NCI-H1436 (cell line): ENCODE measurements at regions not wholly inside any gene's neighbourhood (a gene's known extent, or its start where the extent isn't known, plus 50 kb on each side); places are given as distances from the start of the nearest gene placed in this dataset.
"Not testable (repeated sequence)": the region's sequence is repeated elsewhere in the genome, so short reads cannot be mapped to it uniquely, and the experiment has no call there.

ENCODE experiments used
- DNase-seq: peaks from one replicate; lab custom pipeline; 2025; lab: John Stamatoyannopoulos, UW

DNA sequence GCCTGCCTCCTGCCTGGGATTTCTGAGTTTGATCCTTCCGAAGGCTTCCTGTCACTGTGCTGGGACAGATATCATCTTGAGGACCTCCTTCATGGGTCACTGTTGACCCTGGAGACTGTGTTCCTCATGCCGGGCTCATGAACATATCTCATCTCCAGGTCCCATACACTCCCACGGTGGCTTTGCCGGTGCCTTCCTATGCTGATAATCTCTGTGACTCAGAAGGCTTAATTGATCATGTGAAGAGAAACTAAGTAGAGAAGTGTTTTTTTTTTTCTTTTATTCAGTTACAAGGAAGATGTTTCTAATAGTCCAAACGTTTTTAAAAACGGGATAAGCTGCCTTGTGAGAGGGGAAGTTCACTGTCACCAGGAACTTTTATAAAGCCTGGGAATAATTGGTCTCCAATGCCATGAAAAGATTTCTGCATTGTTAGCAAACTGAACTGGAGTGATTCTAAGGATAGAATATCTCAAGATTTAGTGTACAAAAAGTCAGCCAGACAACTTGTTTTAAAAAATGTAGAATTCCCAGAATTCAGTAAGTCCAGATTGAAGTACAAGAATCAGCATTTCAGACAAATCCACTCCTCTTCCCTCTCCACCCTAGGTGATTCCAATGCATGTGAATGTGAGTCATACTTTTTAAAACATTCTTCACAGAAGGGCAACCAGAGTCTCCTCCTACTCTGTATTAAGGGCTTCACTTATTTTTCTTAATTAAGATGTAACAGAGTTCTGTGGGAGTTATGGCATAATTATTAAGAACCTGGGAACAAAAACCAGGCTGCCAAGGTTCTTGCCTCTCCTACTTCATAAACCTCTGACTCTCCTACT lies 139.8 kb upstream of the LGR5 start:
- DNase-seq: no peak

DNA sequence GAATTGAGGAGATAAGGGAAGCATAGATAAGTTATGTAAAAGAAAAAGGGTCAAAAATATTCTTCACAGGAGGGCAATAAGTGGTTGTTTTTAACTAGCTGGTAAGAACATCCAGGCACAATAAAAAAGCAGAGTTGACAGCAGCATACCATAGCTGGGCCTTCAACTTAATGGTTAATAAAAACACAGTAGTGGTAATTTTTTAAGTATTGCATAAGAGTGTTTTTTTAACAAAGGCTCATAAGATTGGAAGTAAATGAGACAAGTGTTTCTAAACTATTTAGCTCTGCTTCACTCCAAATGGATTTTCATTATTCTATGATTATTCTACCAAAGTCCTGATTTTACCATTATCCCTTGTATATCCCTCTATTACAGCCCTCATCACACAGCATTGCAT lies 140.1 kb upstream of the TSPAN8 start:
- no peak for DNase-seq

DNA sequence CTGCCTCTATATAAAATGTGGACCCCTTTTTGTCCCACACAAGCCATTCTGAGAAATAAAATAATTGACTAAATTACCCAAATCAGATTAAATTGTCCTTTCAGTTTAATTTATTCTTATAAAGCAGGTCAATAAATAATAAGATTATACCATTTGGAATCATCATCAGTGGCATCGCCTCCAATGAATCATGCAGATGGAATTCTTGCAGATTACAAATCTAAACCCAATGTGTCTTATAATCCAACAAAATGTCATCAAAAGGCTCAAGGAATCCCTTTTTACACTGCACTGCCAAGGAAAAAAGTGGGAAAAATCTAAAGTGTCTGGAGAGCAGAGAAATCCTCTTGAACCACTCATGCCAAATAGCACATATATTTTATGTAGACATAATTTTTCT lies 138.2 kb upstream of the TSPAN8 start:
- no peak for DNase-seq

DNA sequence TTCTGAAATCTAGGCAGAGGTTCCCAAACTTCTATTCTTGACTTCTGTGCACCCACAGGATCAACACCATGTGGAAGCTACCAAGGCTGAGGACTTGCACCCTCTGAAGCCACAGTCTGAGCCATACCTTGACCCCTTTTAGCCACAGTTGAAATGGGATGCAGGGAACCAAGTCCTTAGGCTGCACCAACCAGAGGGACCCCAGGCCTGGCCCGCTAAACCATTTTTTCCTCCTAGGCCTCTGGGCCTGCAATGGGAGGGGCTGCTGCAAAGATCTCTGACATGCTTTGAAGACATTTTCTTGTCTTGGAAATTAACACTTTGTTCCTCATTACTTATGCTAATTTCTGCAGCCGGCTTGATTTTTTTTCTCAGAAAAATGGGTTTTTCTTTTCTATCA lies 133.9 kb upstream of the TSPAN8 start:
- DNase-seq: no peak

DNA sequence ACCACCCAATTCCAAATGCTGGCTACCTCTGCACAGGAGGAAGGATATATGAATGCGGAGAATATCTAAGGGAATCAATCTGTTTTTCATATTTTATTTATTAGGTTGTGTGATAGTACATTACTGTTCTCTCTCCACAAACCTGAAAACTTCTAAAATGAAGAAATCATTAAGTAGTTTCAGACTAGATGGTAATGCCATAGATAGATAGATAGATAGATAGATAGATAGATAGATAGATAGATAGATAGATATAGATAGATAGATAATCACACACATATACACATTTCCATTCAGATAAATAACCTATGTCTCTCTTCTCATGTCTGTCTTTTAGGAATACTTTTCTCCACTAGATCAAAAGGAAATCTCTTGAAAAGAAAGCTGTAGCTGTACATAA lies 126.1 kb upstream of the TSPAN8 start:
- DNase-seq: no peak

DNA sequence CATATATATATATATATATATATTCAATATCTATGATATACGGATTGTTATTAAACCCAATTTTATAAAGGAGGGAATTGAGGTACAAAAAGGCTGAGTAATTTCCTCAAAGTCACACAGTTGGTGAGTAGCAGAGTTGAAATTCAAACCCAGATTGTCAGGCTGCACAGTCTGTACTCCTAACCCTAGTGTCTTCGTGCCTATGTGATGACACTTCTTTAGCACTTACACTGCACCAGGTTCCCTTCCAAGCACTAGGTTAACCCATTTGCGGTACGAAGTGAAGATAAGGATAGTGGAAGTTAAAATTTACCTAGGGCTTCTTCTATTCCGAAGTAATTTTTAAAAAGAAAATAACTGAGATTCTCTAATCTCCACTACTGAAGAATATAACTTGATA lies 125.1 kb upstream of the TSPAN8 start:
- no peak for DNase-seq

DNA sequence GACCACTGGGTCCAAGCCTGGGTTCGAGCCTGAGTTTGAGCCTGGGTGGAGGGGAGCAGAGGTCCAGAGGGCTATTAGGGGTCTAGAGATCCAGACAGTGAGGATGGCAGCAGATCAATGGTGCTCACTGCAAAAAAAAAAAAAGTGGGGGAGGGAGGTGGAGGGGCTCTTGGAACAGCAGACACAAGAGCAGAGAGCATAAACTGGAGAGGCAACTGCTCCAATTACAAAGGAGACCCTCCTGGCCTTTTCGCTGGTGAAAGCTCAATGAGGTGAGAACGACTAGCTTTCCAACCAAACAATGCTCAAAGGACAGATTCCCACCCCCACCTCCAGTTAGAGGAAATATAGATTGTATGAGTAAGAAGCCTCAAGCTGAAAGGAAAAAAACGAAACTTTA lies 124.2 kb upstream of the TSPAN8 start:
- no peak for DNase-seq

DNA sequence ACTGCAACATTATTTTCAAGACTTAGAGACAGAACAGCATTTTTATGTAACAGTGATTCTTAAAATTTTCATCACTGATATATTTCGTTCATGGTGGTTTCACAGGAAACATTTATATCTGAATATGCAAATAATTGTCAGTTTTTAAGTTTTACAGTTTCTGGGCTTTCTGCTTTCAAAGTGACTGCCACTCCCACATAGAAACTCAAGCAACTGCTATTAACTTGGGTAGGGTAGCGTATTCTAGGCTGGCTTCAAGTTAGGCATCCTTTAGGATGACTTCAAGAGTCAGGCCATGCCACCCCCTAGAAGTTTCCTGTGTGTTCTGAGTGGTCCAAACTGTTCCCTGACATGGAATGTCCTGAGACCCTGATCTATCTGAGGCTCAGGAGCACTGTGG lies 123.6 kb upstream of the TSPAN8 start:
- DNase-seq: no peak

DNA sequence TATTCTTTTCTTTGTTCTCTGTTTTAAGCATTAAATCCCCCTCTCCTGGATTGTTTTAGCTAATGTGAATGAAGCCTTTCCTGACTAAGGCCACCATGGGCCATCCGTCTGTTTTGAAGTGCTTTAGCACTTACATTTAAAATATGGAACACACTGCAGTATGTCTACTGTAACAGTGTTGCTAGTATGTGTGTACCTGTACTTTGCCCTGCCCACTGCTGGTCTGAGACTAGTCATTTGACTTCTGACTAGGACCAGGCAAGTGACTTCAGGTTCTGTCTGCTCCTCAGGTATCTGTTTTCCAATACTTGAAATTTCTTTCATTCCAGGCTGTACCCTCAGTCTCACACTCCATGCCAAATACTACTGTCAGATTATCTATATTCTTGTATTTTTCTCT lies 120.1 kb upstream of the TSPAN8 start:
- DNase-seq: no peak

DNA sequence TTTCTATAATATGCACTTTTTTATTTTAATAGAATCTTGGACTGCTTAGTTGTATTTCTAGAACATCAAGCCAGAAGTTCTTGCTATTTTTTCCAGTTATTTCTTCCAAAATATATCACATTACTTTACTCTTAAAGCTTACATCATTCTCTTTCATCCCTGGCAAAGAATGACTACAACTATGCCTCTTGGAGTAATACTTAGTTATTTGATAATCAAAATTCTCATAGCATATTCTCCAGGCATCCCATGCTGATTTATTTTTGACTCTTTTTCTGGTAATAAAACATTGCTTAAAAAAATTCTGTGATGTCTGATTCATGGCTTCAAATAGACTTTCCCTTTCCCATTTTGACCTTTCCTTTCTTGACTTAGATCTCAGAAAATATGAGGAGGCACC lies 118.7 kb upstream of the TSPAN8 start:
- no peak for DNase-seq

DNA sequence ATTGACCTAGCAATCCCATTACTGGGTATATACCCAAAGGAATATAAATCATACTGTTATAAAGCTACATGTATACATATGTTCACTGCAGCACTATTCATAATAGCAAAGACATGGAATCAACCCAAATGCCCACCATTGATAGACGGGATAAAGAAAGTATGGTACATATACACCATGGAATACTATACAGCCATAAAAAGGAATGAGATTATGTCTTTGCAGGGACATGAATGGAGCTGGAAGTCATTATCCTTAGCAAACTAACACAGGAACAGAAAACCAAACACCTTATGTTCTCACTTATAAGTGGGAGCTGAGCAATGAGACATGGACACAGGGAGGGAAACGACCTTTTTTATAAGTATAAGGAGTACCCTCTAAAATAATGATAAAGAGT lies 113.0 kb upstream of the TSPAN8 start:
- DNase-seq: not testable (repeated sequence)

DNA sequence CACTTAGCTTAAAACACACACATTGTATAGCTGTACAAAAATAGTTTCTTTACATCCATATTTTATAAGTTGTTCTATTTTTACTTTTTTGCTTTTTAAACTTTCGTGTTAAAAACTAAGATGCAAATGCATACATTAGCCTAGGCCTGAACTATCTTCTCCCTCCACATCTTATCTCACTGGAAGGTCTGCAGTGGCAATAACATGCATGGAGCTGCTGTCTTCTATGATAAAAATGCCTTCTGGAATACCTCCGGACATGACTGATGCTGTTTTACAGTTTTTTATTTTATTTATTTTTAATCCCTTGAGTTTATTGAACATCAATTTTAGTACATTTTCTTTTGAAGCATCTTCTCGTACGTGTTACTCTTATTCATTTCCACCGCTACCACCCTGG lies 112.3 kb upstream of the TSPAN8 start:
- no peak for DNase-seq

DNA sequence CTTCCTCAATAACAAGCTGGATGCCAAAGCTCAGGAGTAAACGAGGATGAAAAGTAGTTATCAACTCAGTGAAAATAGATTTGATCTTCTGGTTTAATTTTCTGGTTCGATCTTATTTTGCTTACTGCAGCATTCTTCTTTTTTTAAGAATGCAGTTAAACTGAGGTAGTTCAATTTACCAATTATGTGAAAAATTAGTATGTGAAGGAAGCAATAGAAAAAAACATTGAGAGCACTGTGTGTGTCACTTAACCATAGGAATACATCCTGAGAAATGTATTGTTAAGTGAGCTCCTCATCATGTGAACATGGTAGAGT lies 111.4 kb upstream of the TSPAN8 start:
- DNase-seq: no peak

DNA sequence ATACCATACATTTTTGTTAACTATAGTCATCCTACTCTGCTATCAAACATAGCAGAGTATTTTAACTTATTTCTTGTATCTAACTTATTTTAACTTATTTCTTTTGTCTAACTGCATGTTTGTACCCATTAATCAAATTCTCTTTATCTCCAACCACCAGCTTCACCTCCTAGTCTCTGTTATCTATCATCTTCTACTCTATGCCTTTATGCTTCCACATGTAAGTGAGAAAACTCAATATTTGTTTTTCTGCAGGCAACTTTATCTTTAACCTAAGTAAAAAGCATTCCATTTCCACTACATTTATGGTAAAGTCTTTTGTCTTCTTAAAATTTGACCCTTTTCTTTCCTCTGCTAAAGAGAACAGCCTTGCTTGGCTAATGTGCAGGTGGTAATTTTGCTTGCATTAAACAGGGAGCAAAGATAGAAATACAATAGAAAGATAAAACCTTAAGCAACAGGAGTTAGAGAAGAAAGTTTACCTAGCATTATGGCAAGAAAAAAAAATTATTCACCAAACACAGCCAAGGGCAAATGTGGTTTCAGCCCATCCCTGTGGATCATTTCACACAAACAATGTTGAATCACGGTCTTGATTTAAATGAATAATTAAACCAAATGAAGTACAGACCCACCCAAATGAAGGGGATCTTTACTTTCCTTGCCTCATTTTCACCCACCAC lies 110.9 kb upstream of the TSPAN8 start:
- DNase-seq: no peak

DNA sequence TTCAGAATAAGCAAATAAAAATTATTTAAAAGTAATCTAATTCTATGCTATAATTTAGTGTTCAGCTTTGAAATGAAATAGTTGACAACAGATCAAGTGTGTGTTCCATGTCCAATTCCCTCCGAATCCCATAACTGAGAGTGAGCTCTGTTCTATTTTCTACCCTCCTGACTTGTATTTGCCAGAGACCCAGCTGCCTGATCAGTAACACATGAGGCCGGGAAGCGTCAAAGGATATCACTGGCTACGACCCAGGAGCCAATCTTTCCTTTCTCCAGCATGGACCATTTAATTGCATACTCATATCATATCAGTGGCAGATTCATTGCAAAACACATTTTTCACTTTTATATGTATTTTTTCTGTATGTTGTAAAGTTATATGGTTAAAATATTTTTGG lies 108.8 kb upstream of the TSPAN8 start:
- no peak for DNase-seq

DNA sequence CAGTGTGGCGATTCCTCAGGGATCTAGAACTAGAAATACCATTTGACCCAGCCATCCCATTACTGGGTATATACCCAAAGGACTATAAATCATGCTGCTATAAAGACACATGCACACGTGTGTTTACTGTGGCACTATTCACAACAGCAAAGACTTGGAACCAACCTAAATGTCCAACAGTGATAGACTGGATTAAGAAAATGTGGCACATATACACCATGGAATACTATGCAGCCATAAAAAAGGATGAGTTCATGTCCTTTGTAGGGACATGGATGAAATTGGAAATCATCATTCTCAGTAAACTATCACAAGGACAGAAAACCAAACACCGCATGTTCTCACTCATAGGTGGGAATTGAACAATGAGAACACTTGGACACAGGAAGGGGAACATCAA lies 107.9 kb upstream of the TSPAN8 start:
- DNase-seq: not testable (repeated sequence)

DNA sequence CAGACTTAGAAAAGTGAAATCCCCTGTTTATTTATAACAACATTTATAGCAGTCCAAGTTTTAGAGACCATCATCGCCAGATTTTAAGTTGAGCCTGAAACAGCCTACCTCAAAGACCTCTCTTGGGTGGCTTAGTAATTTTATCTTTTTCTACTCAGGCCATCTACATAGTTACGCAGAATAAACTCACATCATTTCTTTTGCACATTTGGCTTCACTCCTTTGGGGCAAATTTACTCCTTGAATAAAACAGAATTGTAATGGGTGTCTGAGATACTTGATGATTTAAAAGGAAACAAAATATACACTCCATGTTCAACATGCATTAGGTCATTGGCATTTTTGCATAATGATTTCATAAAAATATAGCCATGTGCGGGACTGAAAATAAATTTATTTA lies 104.7 kb upstream of the TSPAN8 start:
- DNase-seq: no peak

DNA sequence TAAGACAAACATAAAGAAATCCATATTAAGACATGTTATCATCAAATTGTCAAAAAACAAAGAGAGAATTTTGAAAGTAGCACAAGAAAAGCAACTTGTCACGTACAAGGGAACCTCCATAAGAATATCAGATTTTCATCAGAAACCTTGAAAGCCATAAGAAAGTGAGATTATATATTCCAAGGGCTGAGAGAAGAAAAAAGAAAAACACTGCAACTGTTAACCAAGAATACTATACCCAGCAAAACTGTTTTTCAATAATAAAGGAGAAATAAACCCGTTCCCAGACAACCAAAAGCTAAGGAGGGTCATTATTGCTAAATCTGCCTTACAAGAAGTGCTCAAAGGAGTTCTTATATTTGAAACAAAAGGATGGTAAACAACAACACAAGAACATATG lies 94.7 kb upstream of the TSPAN8 start:
- DNase-seq: no peak

DNA sequence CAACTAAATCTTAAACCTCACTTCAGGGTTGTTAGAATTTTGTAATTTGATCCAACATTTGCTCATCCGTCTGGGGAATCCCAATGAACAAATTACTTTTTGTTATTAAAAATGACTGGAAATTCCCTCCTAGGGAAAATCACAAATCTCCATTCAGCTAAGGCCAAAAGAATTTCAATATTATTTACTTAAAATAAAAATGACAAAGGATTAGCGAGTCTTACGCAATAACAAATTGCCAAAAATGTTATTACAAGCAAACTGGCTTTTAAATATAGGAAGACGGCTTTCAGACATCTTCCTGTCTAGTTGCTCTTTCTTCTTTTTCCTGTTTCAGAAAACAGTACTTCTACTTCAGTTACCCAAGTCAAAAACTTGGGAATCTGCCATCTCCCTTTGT lies 92.4 kb upstream of the TSPAN8 start:
- no peak for DNase-seq

DNA sequence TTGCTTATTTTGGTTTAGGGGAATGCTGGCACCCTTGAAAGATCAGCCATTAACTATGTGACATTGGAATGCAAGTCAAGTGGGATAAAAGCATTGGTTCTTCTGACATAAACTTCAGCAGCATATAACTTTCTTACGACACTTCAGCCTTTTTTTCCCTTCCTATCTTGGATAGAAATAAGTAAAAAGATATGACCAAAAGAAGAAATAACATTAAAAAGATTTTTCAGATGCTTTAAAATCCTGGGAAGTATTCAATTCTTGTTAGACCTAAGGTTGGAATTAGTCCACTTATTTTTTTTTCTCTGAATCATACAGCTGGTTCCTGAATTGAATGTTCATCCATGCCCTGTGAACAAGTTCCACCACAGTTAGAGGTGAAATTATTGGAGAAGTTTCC lies 85.6 kb upstream of the TSPAN8 start:
- DNase-seq: no peak

DNA sequence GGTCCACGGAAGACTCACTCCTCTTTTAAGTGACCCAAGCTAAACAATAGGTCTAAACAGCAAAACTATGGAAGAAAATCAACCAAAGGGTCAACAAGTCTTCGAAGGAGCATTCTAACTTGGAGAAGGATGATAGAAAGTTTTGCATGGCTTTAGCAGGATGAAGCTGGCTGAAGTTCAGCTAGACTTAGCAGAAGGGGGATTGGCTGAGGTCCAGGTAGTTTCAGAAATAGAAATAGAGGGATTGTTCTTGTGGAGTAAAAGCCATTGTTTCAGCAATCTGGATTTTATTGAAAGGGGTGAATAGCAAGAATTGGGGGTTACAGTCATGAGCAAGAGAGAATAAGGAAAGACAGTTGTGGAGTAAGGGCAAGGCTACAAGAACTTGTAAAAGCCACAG lies 84.7 kb upstream of the TSPAN8 start:
- DNase-seq: no peak

DNA sequence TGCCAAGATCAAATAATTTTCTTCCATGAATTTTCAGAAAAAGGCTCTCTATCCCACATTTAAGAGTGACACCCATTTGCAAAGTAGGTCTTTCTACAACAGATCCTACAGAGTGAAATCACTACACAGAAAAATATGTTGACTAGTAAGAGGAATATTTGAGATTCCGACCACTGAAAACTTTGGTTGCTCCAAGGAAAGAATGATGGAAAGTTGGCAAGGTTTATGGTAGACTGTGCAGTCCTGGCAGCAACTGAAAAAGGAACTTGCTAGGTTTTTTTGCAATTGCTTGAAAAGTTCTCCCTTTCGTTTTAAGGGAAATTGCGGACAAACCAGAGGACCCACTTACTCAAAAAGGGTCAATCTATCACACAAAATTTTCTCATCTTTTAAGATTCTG lies 83.1 kb upstream of the TSPAN8 start:
- DNase-seq: no peak

DNA sequence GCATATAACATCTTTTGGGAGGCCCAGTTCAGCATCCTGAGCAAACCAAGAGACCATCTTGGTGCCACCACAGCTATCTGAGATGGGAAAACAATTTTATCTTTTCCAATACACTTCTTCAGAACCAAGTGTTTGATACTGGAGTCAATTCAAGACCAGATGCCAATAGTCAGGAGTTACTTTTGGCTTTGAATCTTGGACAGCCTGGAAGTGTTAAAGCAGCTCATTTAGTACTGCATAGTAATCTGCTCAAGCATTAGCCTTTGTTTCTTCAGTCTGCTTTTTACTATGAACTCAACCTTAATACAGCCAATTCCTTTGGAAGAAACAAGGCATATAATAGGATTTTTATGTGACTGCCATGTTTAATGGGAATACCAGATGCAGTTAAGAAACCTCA lies 81.9 kb upstream of the TSPAN8 start:
- DNase-seq: no peak

DNA sequence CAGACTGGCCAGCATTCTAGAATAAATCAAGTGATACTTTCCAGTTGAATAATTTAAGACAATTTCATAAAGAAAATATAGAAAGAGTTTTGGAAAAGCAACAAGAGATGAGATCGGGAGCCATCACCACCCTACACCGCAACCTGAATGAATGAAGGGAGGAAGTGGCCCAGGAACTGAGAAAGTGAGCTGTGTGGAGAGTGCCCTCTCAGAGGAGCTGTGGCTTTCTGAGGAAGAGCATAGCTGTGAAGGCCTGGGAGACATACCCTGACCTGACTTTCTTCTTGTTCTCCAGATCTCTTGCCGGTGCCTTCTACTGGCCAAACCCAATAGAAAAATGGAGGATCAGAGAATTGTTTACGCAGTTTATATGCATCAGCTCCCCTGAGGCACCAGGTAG lies 79.3 kb upstream of the TSPAN8 start:
- no peak for DNase-seq
